LNCAP (cell line): ENCODE measurements at regions not wholly inside any gene's neighbourhood (a gene's known extent, or its start where the extent isn't known, plus 50 kb on each side); places are given as distances from the start of the nearest gene placed in this dataset.

Experiments used
- CTCF ChIP-seq: fragments of 450-650 bp; IDR thresholded peaks from 2 replicates; pipeline ENCODE4 v1.5.1; 2017; ENCODE audit warnings: mild to moderate bottlenecking

GRCh38 chr7:9523579-9523978, 1090.2 kb downstream of the NXPH1 start:
- no peak for TF ChIP-seq CTCF

GRCh38 chr7:9557853-9558252, 1124.4 kb downstream of the NXPH1 start:
- no peak for TF ChIP-seq CTCF

GRCh38 chr7:9575716-9576115, 1142.3 kb downstream of the NXPH1 start:
- no peak for TF ChIP-seq CTCF

GRCh38 chr7:9582824-9583223, 1149.4 kb downstream of the NXPH1 start:
- TF ChIP-seq CTCF = no peak

- no peak for TF ChIP-seq CTCF
Measured at GRCh38 chr7:9598411-9598810, 1165.0 kb downstream of the NXPH1 start.

- TF ChIP-seq CTCF = no peak
Measured at GRCh38 chr7:9600974-9601373, 1167.6 kb downstream of the NXPH1 start.

GRCh38 chr7:9603291-9603690, 1169.9 kb downstream of the NXPH1 start:
- TF ChIP-seq CTCF = no peak

GRCh38 chr7:9608560-9608959, 1175.2 kb downstream of the NXPH1 start:
- TF ChIP-seq CTCF = no peak
